Brain microvascular endothelial cell (primary cell): ENCODE measurements at regions not wholly inside any gene's neighbourhood (a gene's known extent, or its start where the extent isn't known, plus 50 kb on each side); places are given as distances from the start of the nearest gene placed in this dataset.

ENCODE experiments used
- DNase-seq: peaks from one replicate; pipeline ENCODE4 v3.0.0-alpha.2; 2020
- H3K27ac ChIP-seq: fragments of 250-450 bp; sonication (Bioruptor Pico); 2 replicates; pipeline ENCODE4 v1.5.1; 2020; ENCODE audit warnings: mild to moderate bottlenecking, moderate library complexity
- H3K27me3 ChIP-seq: fragments of 250-450 bp; sonication (Bioruptor Pico); replicated peaks from 2 replicates; pipeline ENCODE4 v1.5.1; 2020; ENCODE audit warnings: mild to moderate bottlenecking
- H3K36me3 ChIP-seq: fragments of 250-450 bp; sonication (Bioruptor Pico); replicated peaks from 2 replicates; pipeline ENCODE4 v1.5.1; 2020; ENCODE audit warnings: mild to moderate bottlenecking
- H3K4me3 ChIP-seq: 2 replicates; pipeline ENCODE4 v1.5.1; 2011; ENCODE audit warnings: low read depth, mild to moderate bottlenecking, control low read depth, low read length, moderate library complexity
- in situ Hi-C: cut with HindIII; loops from 2 replicates; pipeline ENCODE4 v1.10.0; 2017; ENCODE audit warnings: low sequenced_read_pairs, low pct_ligation_motif_present
- TF ChIP-seq, protein P1 (sequence below): IDR thresholded peaks from 2 replicates; pipeline ENCODE4 v1.5.1; 2011; ENCODE audit warnings: low read depth, mild to moderate bottlenecking, moderate library complexity, low read length, control low read depth, inconsistent platforms; ENCODE audit errors: missing control alignments

DNA sequence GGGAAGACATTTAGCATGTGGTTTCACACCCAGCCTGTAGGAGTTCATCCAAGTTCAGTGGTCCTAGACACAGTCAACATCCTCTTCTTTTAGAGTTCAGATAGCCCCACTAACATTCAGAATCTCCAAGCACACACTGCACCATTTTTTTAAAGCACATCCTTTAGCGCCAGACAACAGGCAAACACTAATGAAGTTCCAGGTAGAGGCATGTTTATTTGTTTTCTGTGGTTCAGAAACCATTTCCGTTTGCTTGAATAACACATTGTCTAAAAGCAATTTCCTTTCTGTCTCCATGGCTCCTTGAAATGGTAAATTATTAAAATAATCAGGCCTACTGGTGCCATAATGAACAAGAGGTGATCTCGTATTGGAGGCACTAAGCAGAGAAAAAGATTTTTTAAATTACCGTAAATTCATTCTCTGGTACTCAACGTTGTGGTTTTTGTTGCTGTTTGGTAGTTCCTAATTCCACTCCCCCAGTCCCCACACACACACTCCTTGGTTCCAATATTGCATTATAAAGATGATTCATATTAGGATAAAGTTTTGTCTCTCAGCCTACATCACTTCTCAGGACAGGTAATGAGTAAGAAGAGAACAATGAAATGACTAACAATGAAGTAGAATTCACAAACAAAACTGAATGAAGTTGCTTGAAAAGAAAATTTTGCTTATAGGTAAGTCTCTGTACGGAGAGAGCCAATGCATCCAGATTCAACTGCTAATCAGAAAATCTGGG lies 153.1 kb downstream of the PCSK1 start:
- H3K36me3 ChIP-seq = no peaks in the 10 kb centered on the region
- no peak overlapping the region for H3K4me3 ChIP-seq
- TF ChIP-seq, protein P1, sequence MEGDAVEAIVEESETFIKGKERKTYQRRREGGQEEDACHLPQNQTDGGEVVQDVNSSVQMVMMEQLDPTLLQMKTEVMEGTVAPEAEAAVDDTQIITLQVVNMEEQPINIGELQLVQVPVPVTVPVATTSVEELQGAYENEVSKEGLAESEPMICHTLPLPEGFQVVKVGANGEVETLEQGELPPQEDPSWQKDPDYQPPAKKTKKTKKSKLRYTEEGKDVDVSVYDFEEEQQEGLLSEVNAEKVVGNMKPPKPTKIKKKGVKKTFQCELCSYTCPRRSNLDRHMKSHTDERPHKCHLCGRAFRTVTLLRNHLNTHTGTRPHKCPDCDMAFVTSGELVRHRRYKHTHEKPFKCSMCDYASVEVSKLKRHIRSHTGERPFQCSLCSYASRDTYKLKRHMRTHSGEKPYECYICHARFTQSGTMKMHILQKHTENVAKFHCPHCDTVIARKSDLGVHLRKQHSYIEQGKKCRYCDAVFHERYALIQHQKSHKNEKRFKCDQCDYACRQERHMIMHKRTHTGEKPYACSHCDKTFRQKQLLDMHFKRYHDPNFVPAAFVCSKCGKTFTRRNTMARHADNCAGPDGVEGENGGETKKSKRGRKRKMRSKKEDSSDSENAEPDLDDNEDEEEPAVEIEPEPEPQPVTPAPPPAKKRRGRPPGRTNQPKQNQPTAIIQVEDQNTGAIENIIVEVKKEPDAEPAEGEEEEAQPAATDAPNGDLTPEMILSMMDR = no peak
- in situ Hi-C loops = no loop called here
- H3K27ac ChIP-seq = no peak overlapping the region
- no peaks in the 10 kb centered on the region for H3K27me3 ChIP-seq
- no peak for DNase-seq

- TF ChIP-seq, protein P1 = no peak
- no peak overlapping the region for H3K27ac ChIP-seq
- H3K27me3 ChIP-seq = no peaks in the 10 kb centered on the region
- no peak overlapping the region for H3K4me3 ChIP-seq
- no peaks in the 10 kb centered on the region for H3K36me3 ChIP-seq
- no peak for DNase-seq
- in situ Hi-C loops = no loop called here
These were observed 154.1 kb downstream of the PCSK1 start for GRCh38 chr5:96278981-96279380.

- TF ChIP-seq, protein P1 = no peak
- Histone ChIP-seq H3K36me3 (no peaks in the 10 kb centered on the region), H3K27me3 (no peaks in the 10 kb centered on the region), H3K4me3 (no peak overlapping the region), H3K27ac (no peak overlapping the region)
- in situ Hi-C loops = no loop called here
- no peak for DNase-seq
These were observed 158.0 kb downstream of the PCSK1 start for GRCh38 chr5:96275051-96275450.

- Histone ChIP-seq H3K27me3 (no peaks in the 10 kb centered on the region), H3K36me3 (no peaks in the 10 kb centered on the region), H3K27ac (no peak overlapping the region), H3K4me3 (no peak overlapping the region)
- in situ Hi-C loops = no loop called here
- TF ChIP-seq, protein P1 = no peak
- no peak for DNase-seq
These were observed 167.6 kb downstream of the PCSK1 start for GRCh38 chr5:96265487-96265886.

DNA sequence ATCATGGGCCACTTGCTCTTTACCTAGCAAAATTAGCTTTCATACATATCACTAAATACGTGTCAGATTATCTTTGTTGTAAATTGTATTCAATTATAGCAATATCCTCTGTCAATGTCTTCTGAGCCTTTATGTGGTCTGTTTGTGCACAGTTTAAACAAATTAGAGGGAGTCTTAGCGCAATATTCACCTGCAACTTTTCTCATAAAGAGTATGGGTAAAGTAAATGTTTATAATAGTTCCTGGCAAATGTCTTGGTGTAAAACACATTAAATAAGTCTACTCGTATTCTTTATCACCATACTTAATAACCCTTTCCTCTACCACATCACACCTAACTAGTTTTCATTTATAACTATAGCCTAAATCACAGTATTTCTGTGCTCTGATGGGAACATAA lies 169.0 kb downstream of the PCSK1 start:
- in situ Hi-C loops = no loop called here

More for the DNA sequence above, 169.0 kb downstream of the PCSK1 start:
- H3K27me3 ChIP-seq = no peaks in the 10 kb centered on the region
- no peak for DNase-seq
- no peak overlapping the region for H3K4me3 ChIP-seq
- TF ChIP-seq, protein P1 = no peak
- no peaks in the 10 kb centered on the region for H3K36me3 ChIP-seq
- H3K27ac ChIP-seq = no peak overlapping the region
